HepG2 (cell line): ENCODE measurements at regions not wholly inside any gene's neighbourhood (a gene's known extent, or its start where the extent isn't known, plus 50 kb on each side); places are given as distances from the start of the nearest gene placed in this dataset.

Experiments used
- ATAC-seq: fragments of 200-7000 bp; cut with Tn5 transposase; 3 replicates; pipeline ENCODE4 v1.9.1; 2020; ENCODE audit warnings: mild to moderate bottlenecking, moderate library complexity
- BruUV-seq: library from RNA; stranded (reverse); fragments of 400-500 nt; replicated peaks from 2 replicates; lab custom pipeline; 2021; lab: Mats Ljungman, UMichigan
- CTCF ChIA-PET: fragments of 300-600 bp; formaldehyde crosslinking; extraction: SDS; loops from one replicate; lab custom pipeline; 2021; ENCODE audit warnings: low total read pairs, inconsistent platforms, low intra/inter-chr PET ratio; lab: Yijun Ruan, JAX
- POLR2A ChIA-PET: fragments of 350-600 bp; sonication (Branson Sonifier 250); formaldehyde crosslinking; loops from one replicate; lab custom pipeline; 2020; ENCODE audit warnings: antibody characterized with exemption, inconsistent platforms; lab: Yijun Ruan, JAX
- DNase-seq: peaks from one replicate; pipeline ENCODE4 v3.0.0-alpha.2; 2015; ENCODE audit warnings: low spot score
- FAIRE-seq: peaks from 3 replicates; lab custom pipeline; 2011; peaks lifted over from hg19 to GRCh38; lab: Jason Lieb, UNC
- H2AFZ ChIP-seq: one replicate; pipeline ENCODE4 v1.6.1; 2011; ENCODE audit warnings: low read length, inconsistent platforms
- H3K27ac ChIP-seq: fragments of 300-600 bp; 3 replicates; pipeline ENCODE4 v1.8.0; 2011; ENCODE audit warnings: mixed run types, mild to moderate bottlenecking, mixed read lengths, low read length, inconsistent platforms; ENCODE audit not compliant: insufficient read depth; ENCODE audit errors: extremely low read length
- H3K27me3 ChIP-seq, 2 experiments: fragments of 200-600 bp in 1 of 2; 2 replicates in 1 of 2; 3 replicates in 1 of 2; pipeline versions ENCODE4 v1.6.0 to v1.8.0; 2011; ENCODE audit warnings: low read length in 2 of 2, mild to moderate bottlenecking in 2 of 2, moderate library complexity in 2 of 2, inconsistent platforms in 1 of 2; ENCODE audit not compliant: insufficient read depth in 2 of 2, control insufficient read depth in 1 of 2
- H3K36me3 ChIP-seq, 2 experiments: fragments of 200-600 bp in 1 of 2; replicated peaks in 1 of 2; 2 replicates in 1 of 2; 3 replicates in 1 of 2; pipeline versions ENCODE4 v1.5.1 to v1.8.0; 2011; ENCODE audit warnings: low read length in 2 of 2, inconsistent platforms in 1 of 2; ENCODE audit not compliant: insufficient read depth in 2 of 2, control insufficient read depth in 1 of 2
- H3K4me1 ChIP-seq: 2 replicates; pipeline ENCODE4 v1.5.1; 2012; ENCODE audit warnings: low read length, inconsistent platforms; ENCODE audit not compliant: insufficient read depth
- H3K4me2 ChIP-seq: 2 replicates; pipeline ENCODE4 v1.6.0; 2011; ENCODE audit warnings: low read depth, low read length, inconsistent platforms
- H3K4me3 ChIP-seq, 3 experiments: fragments of 200-600 bp in 1 of 3; sonication (generic), shearing (Covaris generic) in 1 of 3; replicated peaks in 1 of 3; 2 replicates each; pipeline ENCODE4 v1.5.1; 2011 to 2016; ENCODE audit warnings: low read length in 3 of 3, inconsistent platforms in 2 of 3, low read depth in 2 of 3, mild to moderate bottlenecking in 2 of 3, control low read depth in 1 of 3, mixed read lengths in 1 of 3; ENCODE audit not compliant: insufficient read depth in 1 of 3
- H3K79me2 ChIP-seq: one replicate; pipeline ENCODE4 v1.6.1; 2011; ENCODE audit warnings: low read length, inconsistent platforms; ENCODE audit not compliant: insufficient read depth
- H3K9ac ChIP-seq: 2 replicates; pipeline ENCODE4 v1.6.0; 2011; ENCODE audit warnings: mild to moderate bottlenecking, low read depth, low read length, inconsistent platforms; ENCODE audit not compliant: insufficient read depth
- H3K9me3 ChIP-seq: 2 replicates; pipeline ENCODE4 v1.5.1; 2012; ENCODE audit warnings: mild to moderate bottlenecking, low read length
- H4K20me1 ChIP-seq: 2 replicates; pipeline ENCODE4 v1.6.0; 2011; ENCODE audit warnings: inconsistent platforms, mild to moderate bottlenecking, low read length, moderate library complexity; ENCODE audit not compliant: insufficient read depth
- HOXA7 ChIP-seq: sonication (generic); formaldehyde crosslinking; IDR thresholded peaks from 2 replicates; pipeline ENCODE4 v1.8.1; 2022; ENCODE audit warnings: mild to moderate bottlenecking, missing genetic modification reagents, moderate library complexity
- MIER3 ChIP-seq: IDR thresholded peaks from 2 replicates; pipeline ENCODE4 v1.6.1; 2016; ENCODE audit warnings: missing compliant biosample characterization, borderline replicate concordance
- NCOR1 ChIP-seq: fragments of 200-600 bp; sonication (generic); IDR thresholded peaks from 2 replicates; pipeline ENCODE4 v1.7.0; 2017; ENCODE audit warnings: antibody characterized with exemption, low read length, borderline replicate concordance
- NR2F1 ChIP-seq, 2 experiments: fragments of 450-650 bp in 1 of 2; formaldehyde crosslinking in 1 of 2; IDR thresholded peaks; 2 replicates each; pipeline versions ENCODE4 v1.5.0 to v1.6.1; 2016 to 2020; ENCODE audit warnings: mild to moderate bottlenecking in 1 of 2, missing compliant biosample characterization in 1 of 2, missing genetic modification reagents in 1 of 2, moderate library complexity in 1 of 2
- SRSF1 ChIP-seq: fragments of 200-400 bp; formaldehyde crosslinking; optimal IDR thresholded peaks from 2 replicates; pipeline ENCODE3; 2017; ENCODE audit warnings: mild to moderate bottlenecking, low read depth, low read length, moderate library complexity
- YEATS2 ChIP-seq: sonication (generic); formaldehyde crosslinking; IDR thresholded peaks from 2 replicates; pipeline ENCODE4 v1.4.0; 2020; ENCODE audit warnings: missing genetic modification reagents, borderline replicate concordance
- WGBS: methylation state at CpG from one replicate; pipeline ENCODE4 v1.1.6; 2017; ENCODE audit warnings: low lambda C conversion rate; 5-methylcytosine and 5-hydroxymethylcytosine counted together
- in situ Hi-C: cut with HindIII; loops from 2 replicates; pipeline ENCODE4 v1.10.0; 2017; ENCODE audit warnings: low pct_unique_long_range_greater_than_20kb; ENCODE audit not compliant: extremely low pct_ligation_motif_present
- intact Hi-C: fragments of 100-400 bp; cut with micrococcal nuclease; formaldehyde crosslinking; loops from one replicate; pipeline ENCODE4 v1.10.0; 2022; ENCODE audit not compliant: unreplicated experiment
- TF ChIP-seq, protein P1 (sequence below), 2 experiments: IDR thresholded peaks; 2 replicates each; pipeline ENCODE4 v1.6.1; 2011 to 2012; ENCODE audit warnings: low read length in 2 of 2, borderline replicate concordance in 1 of 2, low read depth in 1 of 2, mild to moderate bottlenecking in 1 of 2, moderate library complexity in 1 of 2

- ChIA-PET CTCF (no interaction called here), POLR2A (no interaction called here)
- FAIRE-seq (no peak), DNase-seq (no peak), ATAC-seq (no peak)
- TF ChIP-seq, protein P1, sequence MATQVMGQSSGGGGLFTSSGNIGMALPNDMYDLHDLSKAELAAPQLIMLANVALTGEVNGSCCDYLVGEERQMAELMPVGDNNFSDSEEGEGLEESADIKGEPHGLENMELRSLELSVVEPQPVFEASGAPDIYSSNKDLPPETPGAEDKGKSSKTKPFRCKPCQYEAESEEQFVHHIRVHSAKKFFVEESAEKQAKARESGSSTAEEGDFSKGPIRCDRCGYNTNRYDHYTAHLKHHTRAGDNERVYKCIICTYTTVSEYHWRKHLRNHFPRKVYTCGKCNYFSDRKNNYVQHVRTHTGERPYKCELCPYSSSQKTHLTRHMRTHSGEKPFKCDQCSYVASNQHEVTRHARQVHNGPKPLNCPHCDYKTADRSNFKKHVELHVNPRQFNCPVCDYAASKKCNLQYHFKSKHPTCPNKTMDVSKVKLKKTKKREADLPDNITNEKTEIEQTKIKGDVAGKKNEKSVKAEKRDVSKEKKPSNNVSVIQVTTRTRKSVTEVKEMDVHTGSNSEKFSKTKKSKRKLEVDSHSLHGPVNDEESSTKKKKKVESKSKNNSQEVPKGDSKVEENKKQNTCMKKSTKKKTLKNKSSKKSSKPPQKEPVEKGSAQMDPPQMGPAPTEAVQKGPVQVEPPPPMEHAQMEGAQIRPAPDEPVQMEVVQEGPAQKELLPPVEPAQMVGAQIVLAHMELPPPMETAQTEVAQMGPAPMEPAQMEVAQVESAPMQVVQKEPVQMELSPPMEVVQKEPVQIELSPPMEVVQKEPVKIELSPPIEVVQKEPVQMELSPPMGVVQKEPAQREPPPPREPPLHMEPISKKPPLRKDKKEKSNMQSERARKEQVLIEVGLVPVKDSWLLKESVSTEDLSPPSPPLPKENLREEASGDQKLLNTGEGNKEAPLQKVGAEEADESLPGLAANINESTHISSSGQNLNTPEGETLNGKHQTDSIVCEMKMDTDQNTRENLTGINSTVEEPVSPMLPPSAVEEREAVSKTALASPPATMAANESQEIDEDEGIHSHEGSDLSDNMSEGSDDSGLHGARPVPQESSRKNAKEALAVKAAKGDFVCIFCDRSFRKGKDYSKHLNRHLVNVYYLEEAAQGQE (IDR thresholded peaks at IDR 0.05; ENCODE audit: borderline replicate concordance in 1 of 2, low read depth in 1 of 2, low read length in 2 of 2), result no peak
- no peak for TF ChIP-seq NR2F1 (CRISPR knock-in tag; IDR thresholded peaks at IDR 0.05)
- TF ChIP-seq MIER3 (CRISPR knock-in tag), result no peak
- no peak for TF ChIP-seq SRSF1
- TF ChIP-seq NCOR1, result no peak
- TF ChIP-seq HOXA7, result no peak
- TF ChIP-seq YEATS2, result no peak
- H3K4me3 ChIP-seq, result no peak overlapping the region
- H3K27me3 ChIP-seq, result no peaks in the 10 kb centered on the region
- H2AFZ ChIP-seq, result no peak overlapping the region
- 14% methylated on average over 4 of the region's 4 CpGs for WGBS
- intact Hi-C loops, result no loop called here
- H3K9me3 ChIP-seq, result no peaks in the 10 kb centered on the region
- BruUV-seq, result no TSS peak
- H3K4me2 ChIP-seq, result no peak overlapping the region
- no peaks in the 10 kb centered on the region for H3K4me1 ChIP-seq
- no peak overlapping the region for H3K27ac ChIP-seq
- H3K9ac ChIP-seq, result no peak overlapping the region
- H3K79me2 ChIP-seq, result no peaks in the 10 kb centered on the region
- no peaks in the 10 kb centered on the region for H4K20me1 ChIP-seq
- H3K36me3 ChIP-seq, result no peaks in the 10 kb centered on the region
- in situ Hi-C loops, result no loop called here
Measured at GRCh38 chr10:16304311-16304710, 132.5 kb upstream of the PTER start.
